ENCODE measurements at regions not wholly inside any gene's neighbourhood (a gene's known extent, or its start where the extent isn't known, plus 50 kb on each side); places are given as distances from the start of the nearest gene placed in this dataset.
"Not testable (repeated sequence)": the region's sequence is repeated elsewhere in the genome, so short reads cannot be mapped to it uniquely, and the experiment has no call there.

- Histone ChIP-seq H3K36me3 (ENCODE audit: control insufficient read depth, insufficient read depth, low read length) (no peaks in the 10 kb centered on the region), H3K27me3 (ENCODE audit: control insufficient read depth, insufficient read depth, low read length) (no peaks in the 10 kb centered on the region), H3K4me3 (ENCODE audit: low read depth, low read length) (no peak overlapping the region)
- no peak for TF ChIP-seq CTCF (IDR thresholded peaks at IDR 0.05; ENCODE audit: insufficient read depth, low read length, severe bottlenecking)
- peak; percentile 68 for FAIRE-seq
- DNase-seq (ENCODE audit: low read depth), result no peak
Measured at GRCh38 chr14:22494486-22495135, 94.4 kb downstream of the DAD1 start.

- Histone ChIP-seq H3K27me3 (ENCODE audit: control insufficient read depth, insufficient read depth, low read length) (no peaks in the 10 kb centered on the region), H3K36me3 (ENCODE audit: control insufficient read depth, insufficient read depth, low read length) (no peaks in the 10 kb centered on the region), H3K4me3 (ENCODE audit: low read depth, low read length) (no peak overlapping the region)
- FAIRE-seq (no peak), DNase-seq (ENCODE audit: low read depth) (no peak)
- TF ChIP-seq CTCF (IDR thresholded peaks at IDR 0.05; ENCODE audit: insufficient read depth, low read length, severe bottlenecking), result no peak
Measured at GRCh38 chr14:22493753-22494152, 95.3 kb downstream of the DAD1 start.

- Histone ChIP-seq H3K36me3 (ENCODE audit: control insufficient read depth, insufficient read depth, low read length) (no peaks in the 10 kb centered on the region), H3K27me3 (ENCODE audit: control insufficient read depth, insufficient read depth, low read length) (peaks cover 1% of the 10 kb centered on the region), H3K4me3 (ENCODE audit: low read depth, low read length) (no peak overlapping the region)
- no peak for FAIRE-seq
- TF ChIP-seq CTCF (IDR thresholded peaks at IDR 0.05; ENCODE audit: insufficient read depth, low read length, severe bottlenecking), result no peak
- DNase-seq (ENCODE audit: low read depth), result no peak
Measured at GRCh38 chr14:22492622-22493542, 96.1 kb downstream of the DAD1 start.

DNA sequence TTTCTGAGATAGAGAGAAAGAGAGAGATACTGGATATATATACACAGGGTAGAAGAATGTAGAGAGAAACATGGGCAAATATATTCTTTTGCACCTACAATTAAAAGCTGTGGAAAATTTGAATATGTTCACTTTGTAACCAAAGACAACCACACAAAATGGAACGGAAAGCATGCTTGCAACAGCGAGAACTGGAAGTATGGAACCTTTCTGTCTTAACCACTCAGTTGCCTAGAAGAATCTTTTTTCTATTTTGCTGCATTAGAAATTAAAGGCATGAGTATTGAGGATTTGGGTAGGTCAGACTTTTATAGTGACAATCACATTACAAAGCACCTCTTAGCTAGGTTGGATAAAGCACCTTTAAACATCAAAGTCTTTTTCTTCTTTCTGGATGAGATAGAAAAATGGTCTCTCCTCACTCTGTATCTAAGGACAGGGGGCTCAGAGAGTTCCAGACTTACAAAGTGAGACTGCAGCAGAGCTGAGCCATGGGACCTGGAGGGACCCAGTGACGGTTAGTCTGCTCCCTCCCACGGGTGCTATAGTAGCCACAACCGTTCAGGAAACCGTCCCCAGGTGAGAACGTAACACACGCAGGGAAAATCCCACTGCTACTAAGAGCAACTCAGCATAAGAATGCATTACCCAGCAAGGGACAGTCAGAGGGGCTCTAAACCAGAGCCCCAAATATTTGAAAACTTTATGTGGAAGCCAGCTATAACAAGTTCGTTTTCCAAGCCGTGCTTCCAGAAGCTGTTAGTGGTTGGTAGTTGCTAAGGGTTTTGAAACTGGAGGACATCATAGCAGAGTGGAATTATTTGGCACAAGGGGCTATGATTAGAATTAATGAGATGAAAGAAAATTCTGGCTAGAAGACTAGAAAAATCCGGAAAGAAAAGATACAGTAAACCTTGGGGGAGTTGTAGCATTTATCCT is 97.1 kb downstream of the DAD1 start:
- Histone ChIP-seq H3K27me3 (ENCODE audit: control insufficient read depth, insufficient read depth, low read length) (peaks cover 4% of the 10 kb centered on the region), H3K4me3 (ENCODE audit: low read depth, low read length) (no peak overlapping the region), H3K36me3 (ENCODE audit: control insufficient read depth, insufficient read depth, low read length) (no peaks in the 10 kb centered on the region)
- no peak for DNase-seq (ENCODE audit: low read depth)
- TF ChIP-seq CTCF (IDR thresholded peaks at IDR 0.05; ENCODE audit: insufficient read depth, low read length, severe bottlenecking), result no peak
- FAIRE-seq, result no peak

- not testable (repeated sequence) for DNase-seq (ENCODE audit: low read depth); H3K4me3 ChIP-seq (ENCODE audit: low read depth, low read length); H3K36me3 ChIP-seq (ENCODE audit: control insufficient read depth, insufficient read depth, low read length); H3K27me3 ChIP-seq (ENCODE audit: control insufficient read depth, insufficient read depth, low read length); FAIRE-seq
Measured at GRCh38 chr14:22491053-22491452, 98.0 kb downstream of the DAD1 start.
